ENCODE measurements at regions not wholly inside any gene's neighbourhood (a gene's known extent, or its start where the extent isn't known, plus 50 kb on each side); places are given as distances from the start of the nearest gene placed in this dataset.
A peak's percentile ranks its signal among the peaks of the same experiment; 100 is the strongest.

GRCh38 chr2:237244178-237244577, 158.5 kb downstream of the COPS8 start:
- no peak for DNase-seq (ENCODE audit: low read depth)

- peak; percentile 54 for DNase-seq (ENCODE audit: low read depth)
Observed at GRCh38 chr2:237244976-237245646, 159.4 kb downstream of the COPS8 start.

GRCh38 chr2:237250599-237250998, 163.4 kb downstream of the COL6A3 start:
- DNase-seq (ENCODE audit: low read depth), result no peak

- no peak for DNase-seq (ENCODE audit: low read depth)
Observed at GRCh38 chr2:237251986-237252385, 162.0 kb downstream of the COL6A3 start.

GRCh38 chr2:237253046-237253702, 160.8 kb downstream of the COL6A3 start:
- DNase-seq (ENCODE audit: low read depth), result peak; percentile 53

- peak; percentile 82 for DNase-seq (ENCODE audit: low read depth)
Observed at GRCh38 chr2:237254369-237254861, 159.5 kb downstream of the COL6A3 start.

GRCh38 chr2:237254911-237255578, 158.9 kb downstream of the COL6A3 start:
- peak; percentile 87 for DNase-seq (ENCODE audit: low read depth)

GRCh38 chr2:237256887-237257286, 157.1 kb downstream of the COL6A3 start:
- DNase-seq (ENCODE audit: low read depth), result peak; percentile 85

GRCh38 chr2:237257471-237257951, 156.5 kb downstream of the COL6A3 start:
- peak; percentile 75 for DNase-seq (ENCODE audit: low read depth)

- DNase-seq (ENCODE audit: low read depth), result peak; percentile 51
Observed at GRCh38 chr2:237258116-237258515, 155.8 kb downstream of the COL6A3 start.

GRCh38 chr2:237258615-237259014, 155.3 kb downstream of the COL6A3 start:
- DNase-seq (ENCODE audit: low read depth), result no peak

GRCh38 chr2:237259201-237259600, 154.8 kb downstream of the COL6A3 start:
- peak; percentile 89 for DNase-seq (ENCODE audit: low read depth)

- peak; percentile 60 for DNase-seq (ENCODE audit: low read depth)
Observed at GRCh38 chr2:237260039-237260620, 153.8 kb downstream of the COL6A3 start.

GRCh38 chr2:237260686-237261085, 153.3 kb downstream of the COL6A3 start:
- DNase-seq (ENCODE audit: low read depth), result no peak

- DNase-seq (ENCODE audit: low read depth), result no peak
Observed at GRCh38 chr2:237261327-237261726, 152.6 kb downstream of the COL6A3 start.

GRCh38 chr2:237262838-237263771, 150.9 kb downstream of the COL6A3 start:
- DNase-seq (ENCODE audit: low read depth), result peak; percentile 91

GRCh38 chr2:237264480-237265219, 149.3 kb downstream of the COL6A3 start:
- peak; percentile 84 for DNase-seq (ENCODE audit: low read depth)

- no peak for DNase-seq (ENCODE audit: low read depth)
Observed at GRCh38 chr2:237268004-237268708, 145.8 kb downstream of the COL6A3 start.

- no peak for DNase-seq (ENCODE audit: low read depth)
Observed at GRCh38 chr2:237269138-237269875, 144.7 kb downstream of the COL6A3 start.

Measured in EH (cell line).